Activated CD4-positive, alpha-beta T cell treated with anti-CD3 and anti-CD28 coated beads, Interleukin-2, amount 10 ng/mL, durations not matched to agents 24 days and 14 days (primary cell): ENCODE measurements at regions not wholly inside any gene's neighbourhood (a gene's known extent, or its start where the extent isn't known, plus 50 kb on each side); places are given as distances from the start of the nearest gene placed in this dataset.

ENCODE experiments used
- DNase-seq: peaks from one replicate; pipeline ENCODE4 v3.0.0; 2022
- H3K27ac Mint-ChIP-seq: one replicate; pipeline ENCODE4 v1.8.0; 2022; ENCODE audit warnings: mild to moderate bottlenecking, mixed read lengths
- H3K27me3 Mint-ChIP-seq: one replicate; pipeline ENCODE4 v1.8.0; 2022; ENCODE audit warnings: mixed read lengths
- H3K36me3 Mint-ChIP-seq: one replicate; pipeline ENCODE4 v1.8.0; 2022; ENCODE audit warnings: low read depth, mild to moderate bottlenecking, mixed read lengths
- H3K4me1 Mint-ChIP-seq: one replicate; pipeline ENCODE4 v1.8.0; 2021; ENCODE audit warnings: mixed read lengths
- H3K4me3 Mint-ChIP-seq: one replicate; pipeline ENCODE4 v1.8.0; 2022; ENCODE audit warnings: mild to moderate bottlenecking, moderate library complexity, mixed read lengths
- H3K9me3 Mint-ChIP-seq: one replicate; pipeline ENCODE4 v1.8.0; 2021; ENCODE audit warnings: mixed read lengths
- intact Hi-C: fragments of 100-400 bp; cut with micrococcal nuclease; formaldehyde crosslinking; loops from one replicate; pipeline ENCODE4 v1.15.1; 2023

- Mint-ChIP-seq H3K4me1 (no peaks in the 10 kb centered on the region), H3K36me3 (no peaks in the 10 kb centered on the region), H3K9me3 (no peaks in the 10 kb centered on the region), H3K27me3 (no peaks in the 10 kb centered on the region), H3K27ac (no peak overlapping the region), H3K4me3 (no peak overlapping the region)
- DNase-seq, result no peak
- intact Hi-C loops, result no loop called here
Measured at GRCh38 chr1:65486613-65487012, 66.1 kb downstream of the LEPR start.

- H3K4me3 Mint-ChIP-seq, result no peak overlapping the region
- DNase-seq, result no peak
- intact Hi-C loops, result no loop called here
- no peak overlapping the region for H3K27ac Mint-ChIP-seq
- no peaks in the 10 kb centered on the region for H3K4me1 Mint-ChIP-seq
- no peaks in the 10 kb centered on the region for H3K9me3 Mint-ChIP-seq
- H3K36me3 Mint-ChIP-seq, result no peaks in the 10 kb centered on the region
- H3K27me3 Mint-ChIP-seq, result no peaks in the 10 kb centered on the region
Measured at GRCh38 chr1:65489481-65489880, 69.0 kb downstream of the LEPR start.

DNA sequence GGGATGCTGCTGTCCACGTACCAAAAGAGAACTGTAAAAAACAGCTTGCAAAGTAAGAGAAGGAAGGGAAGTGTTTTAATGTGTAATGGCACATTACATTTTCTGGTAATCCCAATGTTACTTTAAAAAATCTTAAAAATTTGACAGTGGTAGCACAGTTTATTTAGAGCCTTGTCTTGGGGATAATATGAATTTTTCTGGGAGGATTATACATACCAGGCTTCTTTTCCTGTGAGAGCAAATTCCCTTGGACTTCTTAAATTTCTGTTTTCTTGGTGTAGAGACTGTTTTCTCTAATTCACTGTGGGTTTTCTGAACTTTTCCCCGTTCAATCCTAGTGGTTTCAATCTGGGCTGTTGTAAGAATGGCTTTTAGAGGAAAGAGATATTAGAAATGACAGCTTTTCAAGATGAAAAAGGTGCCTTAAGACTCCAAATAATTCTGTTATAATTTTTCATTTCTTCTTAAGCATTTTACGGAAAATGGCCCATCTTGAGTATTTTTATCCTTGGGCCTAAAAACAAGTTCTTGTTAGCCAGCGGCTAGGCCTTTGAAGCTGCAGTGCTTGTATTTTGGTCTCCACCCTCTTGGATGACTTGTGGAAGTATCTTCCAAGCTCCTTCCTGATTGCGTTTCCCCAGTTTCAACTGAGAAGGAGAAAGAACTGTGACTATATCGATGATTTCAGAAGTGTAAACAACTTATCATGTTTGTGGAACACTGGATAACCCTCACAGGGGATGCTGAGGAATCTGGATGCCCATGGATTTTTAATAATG is 70.0 kb downstream of the LEPR start:
- Mint-ChIP-seq H3K27ac (no peak overlapping the region), H3K36me3 (no peaks in the 10 kb centered on the region), H3K27me3 (no peaks in the 10 kb centered on the region), H3K4me3 (no peak overlapping the region), H3K4me1 (no peaks in the 10 kb centered on the region), H3K9me3 (no peaks in the 10 kb centered on the region)
- no peak for DNase-seq
- intact Hi-C loops, result no loop called here

DNA sequence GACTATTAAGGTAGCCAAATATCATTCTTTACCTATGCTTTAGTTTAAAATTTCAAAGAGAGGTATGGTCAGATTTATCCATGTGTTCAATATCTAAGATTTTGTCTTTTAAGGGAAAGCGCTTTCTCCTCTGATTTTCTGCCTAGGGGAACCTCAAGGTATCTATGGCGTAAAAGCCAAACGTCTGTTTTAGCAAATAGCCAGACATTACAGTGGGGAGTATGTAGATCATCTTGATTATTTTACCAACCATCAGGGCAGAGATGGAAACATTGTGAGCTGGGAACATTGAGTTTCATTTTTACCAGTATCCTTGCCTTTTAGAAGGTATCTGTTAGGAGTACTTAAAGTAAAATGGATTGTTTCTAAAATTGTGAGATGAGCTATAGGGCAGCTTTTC is 71.0 kb downstream of the LEPR start:
- Mint-ChIP-seq H3K4me3 (no peak overlapping the region), H3K27ac (no peak overlapping the region), H3K4me1 (no peaks in the 10 kb centered on the region), H3K27me3 (peaks cover 4% of the 10 kb centered on the region), H3K36me3 (no peaks in the 10 kb centered on the region), H3K9me3 (no peaks in the 10 kb centered on the region)
- intact Hi-C loops, result no loop called here
- DNase-seq, result no peak

DNA sequence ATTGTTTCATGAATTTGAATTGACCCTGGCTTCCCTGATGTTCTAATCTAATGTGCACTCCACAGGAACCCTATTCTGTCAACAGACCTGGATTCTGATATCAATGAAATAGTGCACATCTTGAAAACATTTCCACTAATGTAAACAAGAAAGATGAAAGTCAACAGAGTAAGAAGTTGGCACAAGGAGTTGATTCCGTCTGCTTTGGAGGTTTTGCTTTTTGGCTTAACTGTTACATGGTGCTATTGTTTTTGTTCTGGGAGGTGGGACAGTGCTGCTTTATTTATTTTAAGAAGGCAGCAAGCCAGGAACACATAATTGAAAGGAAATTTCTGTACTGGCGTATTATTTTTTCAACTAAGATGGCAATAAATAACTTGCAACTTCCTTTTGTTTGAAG is 73.3 kb downstream of the LEPR start:
- Mint-ChIP-seq H3K4me1 (no peaks in the 10 kb centered on the region), H3K36me3 (no peaks in the 10 kb centered on the region), H3K4me3 (no peak overlapping the region), H3K27me3 (peaks cover 4% of the 10 kb centered on the region), H3K9me3 (no peaks in the 10 kb centered on the region), H3K27ac (no peak overlapping the region)
- DNase-seq, result no peak
- intact Hi-C loops, result no loop called here

DNA sequence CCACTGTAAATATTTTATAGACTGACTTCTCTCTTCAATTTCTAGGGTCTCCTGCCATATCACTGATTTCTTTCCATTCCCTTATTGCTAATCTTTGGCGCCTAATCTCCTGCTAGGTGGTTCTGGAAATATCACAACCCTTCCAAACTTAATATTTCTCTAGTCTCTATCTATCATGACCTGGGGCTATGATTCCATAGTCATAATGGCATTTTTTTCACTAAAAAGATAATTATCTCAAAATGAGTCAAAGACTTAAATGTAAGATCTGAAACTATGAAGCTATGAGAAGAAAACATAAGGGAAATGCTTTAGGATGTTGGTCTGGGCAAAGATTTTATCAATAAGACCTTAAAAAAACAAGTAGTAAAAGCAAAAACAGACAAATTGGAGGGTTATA is 74.2 kb downstream of the LEPR start:
- no peak overlapping the region for H3K27ac Mint-ChIP-seq
- no peak overlapping the region for H3K4me3 Mint-ChIP-seq
- peaks cover 4% of the 10 kb centered on the region for H3K27me3 Mint-ChIP-seq
- no peaks in the 10 kb centered on the region for H3K9me3 Mint-ChIP-seq
- no peaks in the 10 kb centered on the region for H3K4me1 Mint-ChIP-seq
- DNase-seq, result no peak
- H3K36me3 Mint-ChIP-seq, result no peaks in the 10 kb centered on the region
- intact Hi-C loops, result no loop called here

DNA sequence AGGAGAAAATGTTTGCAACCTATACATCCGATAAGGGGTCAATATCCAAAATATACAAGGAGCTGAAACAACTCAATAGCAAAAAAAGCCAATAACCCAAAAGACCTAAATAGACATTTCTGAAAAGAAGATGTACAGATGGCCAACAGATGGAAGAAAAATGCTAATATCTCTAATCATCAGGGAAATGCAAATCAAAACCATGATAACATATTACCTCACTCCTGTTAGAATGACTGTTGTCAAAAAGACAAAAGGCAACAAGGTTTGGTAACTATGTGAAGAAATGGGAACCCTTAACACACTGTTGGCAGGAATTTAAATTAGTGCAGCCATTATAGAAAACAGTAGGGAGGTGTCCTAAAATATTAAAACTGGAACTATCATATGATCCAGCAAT is 74.7 kb downstream of the LEPR start:
- H3K4me1 Mint-ChIP-seq, result no peaks in the 10 kb centered on the region
- DNase-seq, result no peak
- no peaks in the 10 kb centered on the region for H3K9me3 Mint-ChIP-seq
- no peak overlapping the region for H3K27ac Mint-ChIP-seq
- H3K36me3 Mint-ChIP-seq, result no peaks in the 10 kb centered on the region
- intact Hi-C loops, result no loop called here
- no peak overlapping the region for H3K4me3 Mint-ChIP-seq
- peaks cover 4% of the 10 kb centered on the region for H3K27me3 Mint-ChIP-seq

DNA sequence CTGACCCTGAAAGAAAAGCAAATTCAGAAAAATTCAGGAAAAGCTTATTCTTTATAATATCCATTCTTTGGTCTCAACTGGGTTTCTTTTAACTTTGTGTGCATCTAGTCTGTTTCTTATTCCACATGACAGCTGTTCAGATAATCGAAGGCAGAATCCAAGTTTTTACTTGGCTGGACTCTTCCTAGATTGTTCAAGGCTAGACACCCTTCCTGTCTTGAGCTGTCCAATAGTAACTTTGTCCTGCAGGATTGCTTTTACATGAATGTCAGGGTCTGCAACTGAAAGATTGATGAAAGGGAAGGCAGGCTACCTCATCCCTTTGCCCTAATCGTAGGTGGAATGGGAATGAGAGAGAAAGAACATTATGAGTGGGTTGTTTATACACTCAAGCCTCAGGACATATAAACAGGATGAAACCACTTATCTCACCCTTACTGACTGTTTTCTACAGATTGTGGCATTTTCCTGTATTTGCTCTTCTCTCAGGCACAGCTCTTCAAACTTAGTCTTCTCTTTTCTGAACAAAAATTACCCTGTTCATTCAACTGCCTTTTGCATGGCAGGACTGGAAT is 76.9 kb downstream of the LEPR start:
- H3K9me3 Mint-ChIP-seq, result no peaks in the 10 kb centered on the region
- DNase-seq, result no peak
- H3K4me1 Mint-ChIP-seq, result no peaks in the 10 kb centered on the region
- no peak overlapping the region for H3K27ac Mint-ChIP-seq
- no peaks in the 10 kb centered on the region for H3K36me3 Mint-ChIP-seq
- intact Hi-C loops, result no loop called here
- H3K4me3 Mint-ChIP-seq, result no peak overlapping the region
- peaks cover 4% of the 10 kb centered on the region for H3K27me3 Mint-ChIP-seq

GRCh38 chr1:65503427-65503826 is 83.0 kb downstream of the LEPR start:
- Mint-ChIP-seq H3K4me1 (no peaks in the 10 kb centered on the region), H3K4me3 (no peak overlapping the region), H3K27me3 (peaks cover 2% of the 10 kb centered on the region), H3K36me3 (no peaks in the 10 kb centered on the region), H3K9me3 (no peaks in the 10 kb centered on the region), H3K27ac (no peak overlapping the region)
- DNase-seq, result no peak
- intact Hi-C loops, result no loop called here

DNA sequence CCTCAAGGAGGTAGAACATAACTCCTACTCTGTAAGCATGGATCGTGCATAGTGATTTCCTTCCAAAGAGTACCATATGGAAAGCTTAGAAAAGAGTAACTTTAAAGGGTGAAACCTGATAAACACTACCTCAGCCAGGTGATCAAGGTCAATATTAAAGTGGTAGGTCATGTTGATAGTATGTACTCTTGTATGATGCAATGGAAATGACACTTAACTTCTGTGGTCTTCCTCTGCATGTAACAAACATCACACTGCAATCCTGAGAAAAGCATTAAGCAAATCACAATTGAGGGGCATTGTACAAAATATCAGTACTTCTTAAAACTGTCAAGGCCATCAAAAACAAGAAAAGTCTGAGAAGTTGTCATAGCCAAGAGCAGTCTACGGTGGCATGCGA is 83.8 kb downstream of the LEPR start:
- H3K4me1 Mint-ChIP-seq, result no peaks in the 10 kb centered on the region
- H3K27me3 Mint-ChIP-seq, result peaks cover 4% of the 10 kb centered on the region
- H3K9me3 Mint-ChIP-seq, result no peaks in the 10 kb centered on the region
- no peaks in the 10 kb centered on the region for H3K36me3 Mint-ChIP-seq
- H3K27ac Mint-ChIP-seq, result no peak overlapping the region
- intact Hi-C loops, result no loop called here
- no peak for DNase-seq
- H3K4me3 Mint-ChIP-seq, result no peak overlapping the region

GRCh38 chr1:65505547-65506300 is 85.3 kb downstream of the LEPR start:
- Mint-ChIP-seq H3K4me3 (no peak overlapping the region), H3K4me1 (no peaks in the 10 kb centered on the region), H3K9me3 (no peaks in the 10 kb centered on the region), H3K27me3 (peaks cover 4% of the 10 kb centered on the region), H3K36me3 (no peaks in the 10 kb centered on the region), H3K27ac (no peak overlapping the region)
- intact Hi-C loops, result no loop called here
- DNase-seq, result no peak

DNA sequence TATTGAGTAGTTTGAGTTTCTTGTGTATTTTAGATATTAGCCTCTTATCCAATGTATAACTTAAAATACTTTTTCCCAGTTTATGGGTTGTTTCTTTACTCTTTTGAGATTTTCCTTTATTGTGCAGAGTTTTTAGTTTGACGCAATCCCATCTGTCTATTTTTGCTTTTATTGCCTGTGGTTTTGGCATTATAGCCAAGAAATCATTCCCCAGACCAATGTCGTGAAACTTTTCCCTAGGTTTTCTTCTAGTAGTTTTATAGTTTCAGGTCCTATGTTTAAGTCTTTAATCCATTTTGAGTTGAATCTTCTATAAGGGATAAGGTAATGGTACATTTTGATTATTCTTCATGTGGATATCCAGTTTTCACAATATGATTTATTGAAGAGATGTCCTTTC is 87.6 kb downstream of the LEPR start:
- no peaks in the 10 kb centered on the region for H3K9me3 Mint-ChIP-seq
- H3K27me3 Mint-ChIP-seq, result peaks cover 3% of the 10 kb centered on the region
- no peak overlapping the region for H3K4me3 Mint-ChIP-seq
- no peak overlapping the region for H3K27ac Mint-ChIP-seq
- intact Hi-C loops, result no loop called here
- no peaks in the 10 kb centered on the region for H3K36me3 Mint-ChIP-seq
- H3K4me1 Mint-ChIP-seq, result no peaks in the 10 kb centered on the region
- no peak for DNase-seq

- no peak overlapping the region for H3K4me3 Mint-ChIP-seq
- H3K9me3 Mint-ChIP-seq, result no peaks in the 10 kb centered on the region
- DNase-seq, result no peak
- H3K4me1 Mint-ChIP-seq, result no peaks in the 10 kb centered on the region
- intact Hi-C loops, result no loop called here
- H3K27me3 Mint-ChIP-seq, result peaks cover 5% of the 10 kb centered on the region
- no peaks in the 10 kb centered on the region for H3K36me3 Mint-ChIP-seq
- H3K27ac Mint-ChIP-seq, result no peak overlapping the region
Measured at GRCh38 chr1:65509912-65510680, 89.6 kb downstream of the LEPR start.

DNA sequence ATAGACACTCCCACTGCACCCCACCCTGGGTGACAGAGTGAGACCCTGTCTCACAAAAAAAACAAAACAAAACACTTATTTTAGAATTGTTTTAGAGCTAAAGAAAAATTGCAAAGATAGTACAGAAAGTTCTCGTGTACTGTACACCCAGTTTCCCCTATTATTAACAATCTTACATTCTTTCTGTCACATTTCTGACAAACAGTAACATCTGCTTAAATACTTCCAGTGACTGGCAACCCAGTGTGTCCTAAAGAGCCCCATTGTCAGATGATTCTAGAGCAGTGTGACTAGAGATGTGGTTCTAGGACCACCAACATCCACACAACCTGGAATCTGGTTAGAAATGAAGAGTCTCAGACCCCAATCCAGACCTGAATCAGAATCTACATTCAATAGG is 90.5 kb downstream of the LEPR start:
- intact Hi-C loops, result no loop called here
- H3K27me3 Mint-ChIP-seq, result peaks cover 5% of the 10 kb centered on the region
- no peaks in the 10 kb centered on the region for H3K9me3 Mint-ChIP-seq
- no peak for DNase-seq
- H3K4me3 Mint-ChIP-seq, result no peak overlapping the region
- H3K27ac Mint-ChIP-seq, result no peak overlapping the region
- no peaks in the 10 kb centered on the region for H3K4me1 Mint-ChIP-seq
- H3K36me3 Mint-ChIP-seq, result no peaks in the 10 kb centered on the region
